PFSK-1 (cell line): ENCODE measurements at regions not wholly inside any gene's neighbourhood (a gene's known extent, or its start where the extent isn't known, plus 50 kb on each side); places are given as distances from the start of the nearest gene placed in this dataset.

Experiments
- FOXP2 ChIP-seq: optimal IDR thresholded peaks from 2 replicates; pipeline ENCODE3; 2011; ENCODE audit warnings: borderline replicate concordance, control low read depth, inconsistent platforms; ENCODE audit not compliant: insufficient read depth; ENCODE audit errors: extremely low read length, extremely low read depth
- POLR2AphosphoS5 ChIP-seq: IDR thresholded peaks from 2 replicates; pipeline ENCODE4 v1.6.1; 2012; ENCODE audit warnings: low read depth, mild to moderate bottlenecking, control low read depth, low read length, moderate library complexity
- SIN3A ChIP-seq: IDR thresholded peaks from 2 replicates; pipeline ENCODE4 v1.6.1; 2012; ENCODE audit warnings: mild to moderate bottlenecking, low read length, moderate library complexity, borderline replicate concordance; ENCODE audit not compliant: insufficient read depth
- TAF1 ChIP-seq: IDR thresholded peaks from 2 replicates; pipeline ENCODE4 v1.6.1; 2012; ENCODE audit warnings: low read length, control low read depth, borderline replicate concordance; ENCODE audit not compliant: insufficient read depth
- TF ChIP-seq, protein P1 (sequence below), 2 experiments: IDR thresholded peaks; 2 replicates each; pipeline versions ENCODE4 v1.6.1 to v1.8.0; 2011 to 2012; ENCODE audit warnings: low read depth in 2 of 2, low read length in 2 of 2, control low read depth in 1 of 2, inconsistent platforms in 1 of 2, mild to moderate bottlenecking in 1 of 2, moderate library complexity in 1 of 2; ENCODE audit not compliant: insufficient read depth in 1 of 2

DNA sequence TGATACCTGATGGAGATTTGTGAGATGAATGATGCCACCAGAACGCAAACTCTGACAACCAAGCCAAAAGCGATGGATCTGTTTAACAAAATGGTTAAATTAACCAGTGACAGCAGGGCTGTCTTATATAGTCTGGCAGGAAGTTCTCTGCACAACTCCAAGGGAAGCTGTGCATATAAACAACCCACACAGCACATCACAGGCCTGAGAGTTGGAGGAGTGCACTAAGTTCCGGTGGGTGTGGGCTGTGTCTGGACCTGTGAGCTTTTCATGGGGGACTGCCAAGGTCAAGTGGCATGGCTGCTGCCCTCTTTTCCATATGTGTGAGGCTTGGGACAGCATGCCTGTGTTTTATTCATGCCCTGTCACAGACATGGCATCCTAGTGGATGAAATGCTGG lies 414.6 kb upstream of the TRIB2 start:
- TF ChIP-seq POLR2AphosphoS5 (no peak), TAF1 (no peak), SIN3A (no peak), FOXP2 (peak; percentile 85)
- TF ChIP-seq, protein P1, sequence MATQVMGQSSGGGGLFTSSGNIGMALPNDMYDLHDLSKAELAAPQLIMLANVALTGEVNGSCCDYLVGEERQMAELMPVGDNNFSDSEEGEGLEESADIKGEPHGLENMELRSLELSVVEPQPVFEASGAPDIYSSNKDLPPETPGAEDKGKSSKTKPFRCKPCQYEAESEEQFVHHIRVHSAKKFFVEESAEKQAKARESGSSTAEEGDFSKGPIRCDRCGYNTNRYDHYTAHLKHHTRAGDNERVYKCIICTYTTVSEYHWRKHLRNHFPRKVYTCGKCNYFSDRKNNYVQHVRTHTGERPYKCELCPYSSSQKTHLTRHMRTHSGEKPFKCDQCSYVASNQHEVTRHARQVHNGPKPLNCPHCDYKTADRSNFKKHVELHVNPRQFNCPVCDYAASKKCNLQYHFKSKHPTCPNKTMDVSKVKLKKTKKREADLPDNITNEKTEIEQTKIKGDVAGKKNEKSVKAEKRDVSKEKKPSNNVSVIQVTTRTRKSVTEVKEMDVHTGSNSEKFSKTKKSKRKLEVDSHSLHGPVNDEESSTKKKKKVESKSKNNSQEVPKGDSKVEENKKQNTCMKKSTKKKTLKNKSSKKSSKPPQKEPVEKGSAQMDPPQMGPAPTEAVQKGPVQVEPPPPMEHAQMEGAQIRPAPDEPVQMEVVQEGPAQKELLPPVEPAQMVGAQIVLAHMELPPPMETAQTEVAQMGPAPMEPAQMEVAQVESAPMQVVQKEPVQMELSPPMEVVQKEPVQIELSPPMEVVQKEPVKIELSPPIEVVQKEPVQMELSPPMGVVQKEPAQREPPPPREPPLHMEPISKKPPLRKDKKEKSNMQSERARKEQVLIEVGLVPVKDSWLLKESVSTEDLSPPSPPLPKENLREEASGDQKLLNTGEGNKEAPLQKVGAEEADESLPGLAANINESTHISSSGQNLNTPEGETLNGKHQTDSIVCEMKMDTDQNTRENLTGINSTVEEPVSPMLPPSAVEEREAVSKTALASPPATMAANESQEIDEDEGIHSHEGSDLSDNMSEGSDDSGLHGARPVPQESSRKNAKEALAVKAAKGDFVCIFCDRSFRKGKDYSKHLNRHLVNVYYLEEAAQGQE (IDR thresholded peaks at IDR 0.05; ENCODE audit: insufficient read depth in 1 of 2, low read depth in 2 of 2, low read length in 2 of 2), result no peak
